ENCODE measurements at regions not wholly inside any gene's neighbourhood (a gene's known extent, or its start where the extent isn't known, plus 50 kb on each side); places are given as distances from the start of the nearest gene placed in this dataset.

DNA sequence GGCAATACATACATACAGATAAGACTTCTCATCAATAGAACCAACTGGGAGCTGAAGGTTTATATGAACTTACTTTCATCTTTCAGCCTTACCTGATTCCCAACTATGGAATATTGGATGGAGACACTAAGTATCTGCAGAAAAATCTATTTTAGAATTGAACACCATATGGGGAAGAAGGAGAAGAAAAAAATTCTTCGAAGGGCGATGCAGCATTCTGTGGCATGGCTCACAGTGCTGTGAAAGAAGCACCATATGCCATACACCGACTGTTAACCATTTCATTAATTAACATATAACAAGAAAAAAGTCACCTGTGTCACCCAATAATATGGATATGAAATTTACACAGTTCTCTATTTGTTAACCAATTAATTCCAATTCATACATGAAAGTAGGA, 1374.4 kb upstream of the MAP3K7 start:
- TF ChIP-seq, protein P1, sequence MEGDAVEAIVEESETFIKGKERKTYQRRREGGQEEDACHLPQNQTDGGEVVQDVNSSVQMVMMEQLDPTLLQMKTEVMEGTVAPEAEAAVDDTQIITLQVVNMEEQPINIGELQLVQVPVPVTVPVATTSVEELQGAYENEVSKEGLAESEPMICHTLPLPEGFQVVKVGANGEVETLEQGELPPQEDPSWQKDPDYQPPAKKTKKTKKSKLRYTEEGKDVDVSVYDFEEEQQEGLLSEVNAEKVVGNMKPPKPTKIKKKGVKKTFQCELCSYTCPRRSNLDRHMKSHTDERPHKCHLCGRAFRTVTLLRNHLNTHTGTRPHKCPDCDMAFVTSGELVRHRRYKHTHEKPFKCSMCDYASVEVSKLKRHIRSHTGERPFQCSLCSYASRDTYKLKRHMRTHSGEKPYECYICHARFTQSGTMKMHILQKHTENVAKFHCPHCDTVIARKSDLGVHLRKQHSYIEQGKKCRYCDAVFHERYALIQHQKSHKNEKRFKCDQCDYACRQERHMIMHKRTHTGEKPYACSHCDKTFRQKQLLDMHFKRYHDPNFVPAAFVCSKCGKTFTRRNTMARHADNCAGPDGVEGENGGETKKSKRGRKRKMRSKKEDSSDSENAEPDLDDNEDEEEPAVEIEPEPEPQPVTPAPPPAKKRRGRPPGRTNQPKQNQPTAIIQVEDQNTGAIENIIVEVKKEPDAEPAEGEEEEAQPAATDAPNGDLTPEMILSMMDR (IDR thresholded peaks at IDR 0.05; ENCODE audit: low read depth, low read length, missing input control), result no peak
- TF ChIP-seq, protein P2, sequence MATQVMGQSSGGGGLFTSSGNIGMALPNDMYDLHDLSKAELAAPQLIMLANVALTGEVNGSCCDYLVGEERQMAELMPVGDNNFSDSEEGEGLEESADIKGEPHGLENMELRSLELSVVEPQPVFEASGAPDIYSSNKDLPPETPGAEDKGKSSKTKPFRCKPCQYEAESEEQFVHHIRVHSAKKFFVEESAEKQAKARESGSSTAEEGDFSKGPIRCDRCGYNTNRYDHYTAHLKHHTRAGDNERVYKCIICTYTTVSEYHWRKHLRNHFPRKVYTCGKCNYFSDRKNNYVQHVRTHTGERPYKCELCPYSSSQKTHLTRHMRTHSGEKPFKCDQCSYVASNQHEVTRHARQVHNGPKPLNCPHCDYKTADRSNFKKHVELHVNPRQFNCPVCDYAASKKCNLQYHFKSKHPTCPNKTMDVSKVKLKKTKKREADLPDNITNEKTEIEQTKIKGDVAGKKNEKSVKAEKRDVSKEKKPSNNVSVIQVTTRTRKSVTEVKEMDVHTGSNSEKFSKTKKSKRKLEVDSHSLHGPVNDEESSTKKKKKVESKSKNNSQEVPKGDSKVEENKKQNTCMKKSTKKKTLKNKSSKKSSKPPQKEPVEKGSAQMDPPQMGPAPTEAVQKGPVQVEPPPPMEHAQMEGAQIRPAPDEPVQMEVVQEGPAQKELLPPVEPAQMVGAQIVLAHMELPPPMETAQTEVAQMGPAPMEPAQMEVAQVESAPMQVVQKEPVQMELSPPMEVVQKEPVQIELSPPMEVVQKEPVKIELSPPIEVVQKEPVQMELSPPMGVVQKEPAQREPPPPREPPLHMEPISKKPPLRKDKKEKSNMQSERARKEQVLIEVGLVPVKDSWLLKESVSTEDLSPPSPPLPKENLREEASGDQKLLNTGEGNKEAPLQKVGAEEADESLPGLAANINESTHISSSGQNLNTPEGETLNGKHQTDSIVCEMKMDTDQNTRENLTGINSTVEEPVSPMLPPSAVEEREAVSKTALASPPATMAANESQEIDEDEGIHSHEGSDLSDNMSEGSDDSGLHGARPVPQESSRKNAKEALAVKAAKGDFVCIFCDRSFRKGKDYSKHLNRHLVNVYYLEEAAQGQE (IDR thresholded peaks at IDR 0.05), result no peak
- TF ChIP-seq, protein P3, sequence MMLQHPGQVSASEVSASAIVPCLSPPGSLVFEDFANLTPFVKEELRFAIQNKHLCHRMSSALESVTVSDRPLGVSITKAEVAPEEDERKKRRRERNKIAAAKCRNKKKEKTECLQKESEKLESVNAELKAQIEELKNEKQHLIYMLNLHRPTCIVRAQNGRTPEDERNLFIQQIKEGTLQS (IDR thresholded peaks at IDR 0.05), result no peak
- TF ChIP-seq, protein P4, sequence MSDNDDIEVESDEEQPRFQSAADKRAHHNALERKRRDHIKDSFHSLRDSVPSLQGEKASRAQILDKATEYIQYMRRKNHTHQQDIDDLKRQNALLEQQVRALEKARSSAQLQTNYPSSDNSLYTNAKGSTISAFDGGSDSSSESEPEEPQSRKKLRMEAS (IDR thresholded peaks at IDR 0.05), result no peak
- TF ChIP-seq, protein P5, sequence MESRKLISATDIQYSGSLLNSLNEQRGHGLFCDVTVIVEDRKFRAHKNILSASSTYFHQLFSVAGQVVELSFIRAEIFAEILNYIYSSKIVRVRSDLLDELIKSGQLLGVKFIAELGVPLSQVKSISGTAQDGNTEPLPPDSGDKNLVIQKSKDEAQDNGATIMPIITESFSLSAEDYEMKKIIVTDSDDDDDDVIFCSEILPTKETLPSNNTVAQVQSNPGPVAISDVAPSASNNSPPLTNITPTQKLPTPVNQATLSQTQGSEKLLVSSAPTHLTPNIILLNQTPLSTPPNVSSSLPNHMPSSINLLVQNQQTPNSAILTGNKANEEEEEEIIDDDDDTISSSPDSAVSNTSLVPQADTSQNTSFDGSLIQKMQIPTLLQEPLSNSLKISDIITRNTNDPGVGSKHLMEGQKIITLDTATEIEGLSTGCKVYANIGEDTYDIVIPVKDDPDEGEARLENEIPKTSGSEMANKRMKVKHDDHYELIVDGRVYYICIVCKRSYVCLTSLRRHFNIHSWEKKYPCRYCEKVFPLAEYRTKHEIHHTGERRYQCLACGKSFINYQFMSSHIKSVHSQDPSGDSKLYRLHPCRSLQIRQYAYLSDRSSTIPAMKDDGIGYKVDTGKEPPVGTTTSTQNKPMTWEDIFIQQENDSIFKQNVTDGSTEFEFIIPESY (IDR thresholded peaks at IDR 0.05), result no peak
- TF ChIP-seq NR2F2 (IDR thresholded peaks at IDR 0.05) (no peak), FOXA1 (IDR thresholded peaks at IDR 0.05) (no peak), TAF1 (conservative IDR thresholded peaks at IDR 0.05) (no peak)

Data from liver (tissue), 3 donors.